DMS53 treated with DMSO at 0.1 percent for 48 hours (cell line): ENCODE measurements at regions not wholly inside any gene's neighbourhood (a gene's known extent, or its start where the extent isn't known, plus 50 kb on each side); places are given as distances from the start of the nearest gene placed in this dataset.

Source experiments
- DNase-seq: peaks from one replicate; lab custom pipeline; 2025; ENCODE audit not compliant: unreplicated experiment; lab: John Stamatoyannopoulos, UW

DNA sequence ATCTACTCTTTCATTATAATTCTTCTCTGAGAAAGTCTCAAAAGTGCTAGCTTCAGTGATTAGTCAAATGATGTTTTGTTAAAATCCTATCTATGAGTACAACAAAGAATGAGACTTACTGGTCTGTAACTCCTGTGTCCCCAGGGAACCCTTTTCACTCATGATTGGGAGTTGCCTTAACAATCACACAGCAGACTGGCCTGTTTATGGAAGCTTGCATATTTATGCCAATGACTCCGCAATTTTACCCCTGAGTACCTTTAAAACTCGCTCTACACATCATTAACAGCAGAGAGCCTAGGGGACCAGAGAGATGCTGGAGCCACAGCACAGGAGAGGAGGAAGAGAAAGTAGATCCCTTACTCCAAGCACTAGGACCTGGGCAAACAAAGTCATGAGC, 628.1 kb downstream of the IGSF11 start:
- no peak for DNase-seq

- no peak for DNase-seq
Measured at GRCh38 chr3:118408431-118408830, 626.2 kb downstream of the IGSF11 start.

DNA sequence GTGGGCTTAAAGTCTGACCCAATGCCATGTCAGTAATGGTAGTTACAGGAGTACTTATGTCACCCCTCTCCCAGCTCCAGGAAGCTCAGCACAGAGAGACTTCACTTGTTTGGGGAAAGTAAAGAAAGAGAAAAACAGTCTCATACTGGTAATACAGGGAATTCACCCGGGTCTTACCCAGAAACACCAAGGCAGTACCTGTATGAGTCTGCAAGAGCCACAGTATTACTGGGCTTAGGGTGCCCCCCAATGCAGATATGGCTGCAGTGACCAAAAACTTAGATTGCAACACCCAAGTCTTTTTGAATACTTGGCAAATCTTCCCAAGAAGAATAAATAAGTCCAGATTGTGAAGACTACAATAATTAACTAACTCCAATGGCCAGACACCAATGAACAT, 622.1 kb downstream of the IGSF11 start:
- no peak for DNase-seq

- DNase-seq, result no peak
Measured at GRCh38 chr3:118425272-118425837, 609.3 kb downstream of the IGSF11 start.

GRCh38 chr3:118433825-118434224, 600.8 kb downstream of the IGSF11 start:
- no peak for DNase-seq

GRCh38 chr3:118435851-118436350, 598.7 kb downstream of the IGSF11 start:
- DNase-seq, result no peak

GRCh38 chr3:118436697-118437262, 597.9 kb downstream of the IGSF11 start:
- no peak for DNase-seq

DNA sequence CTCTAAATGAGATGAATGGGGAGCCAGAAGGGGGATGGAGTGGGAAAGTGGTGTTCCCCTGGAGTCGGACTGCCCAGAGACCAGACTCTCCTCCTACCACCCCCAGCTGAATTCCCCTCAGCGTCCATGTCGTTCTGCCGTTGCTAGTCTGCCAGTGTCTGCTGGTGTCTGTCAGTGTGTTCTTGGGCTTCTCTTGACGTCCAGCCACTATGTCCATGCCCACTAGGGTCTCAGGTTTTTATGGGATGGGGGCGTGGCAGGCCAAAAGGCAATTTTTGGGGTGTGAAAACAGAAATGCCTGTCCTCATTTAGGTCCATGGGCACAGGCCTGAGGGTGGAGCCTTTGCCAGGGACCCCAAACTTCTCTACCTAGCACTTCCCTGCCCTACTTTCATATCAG, 589.6 kb downstream of the IGSF11 start:
- DNase-seq, result no peak

GRCh38 chr3:118447339-118447738, 587.3 kb downstream of the IGSF11 start:
- DNase-seq, result no peak

DNA sequence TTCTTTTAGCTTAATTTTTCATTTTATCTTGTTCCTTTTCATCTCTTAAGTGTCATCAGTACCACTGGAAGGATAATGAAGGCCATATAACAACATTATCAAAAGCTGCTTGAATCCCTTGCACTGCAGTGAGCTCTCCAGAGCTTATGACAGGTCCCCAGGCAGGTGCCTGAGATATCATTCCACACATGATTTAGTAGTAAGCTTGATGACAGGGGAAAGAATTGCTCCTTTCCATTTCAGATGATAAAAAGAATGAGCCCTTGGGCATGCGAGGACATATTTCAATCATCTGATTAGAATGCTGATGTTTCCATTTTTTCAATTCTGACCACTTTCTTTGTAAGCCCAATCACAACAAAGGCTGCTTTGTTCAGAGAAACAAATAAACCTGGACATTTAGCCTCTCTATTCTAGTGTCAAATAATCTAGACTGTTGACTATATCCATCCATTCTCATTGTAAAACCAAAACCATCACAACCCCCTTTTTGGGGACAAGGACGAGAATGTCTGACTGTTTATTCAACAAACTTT, 567.8 kb downstream of the IGSF11 start:
- no peak for DNase-seq

DNA sequence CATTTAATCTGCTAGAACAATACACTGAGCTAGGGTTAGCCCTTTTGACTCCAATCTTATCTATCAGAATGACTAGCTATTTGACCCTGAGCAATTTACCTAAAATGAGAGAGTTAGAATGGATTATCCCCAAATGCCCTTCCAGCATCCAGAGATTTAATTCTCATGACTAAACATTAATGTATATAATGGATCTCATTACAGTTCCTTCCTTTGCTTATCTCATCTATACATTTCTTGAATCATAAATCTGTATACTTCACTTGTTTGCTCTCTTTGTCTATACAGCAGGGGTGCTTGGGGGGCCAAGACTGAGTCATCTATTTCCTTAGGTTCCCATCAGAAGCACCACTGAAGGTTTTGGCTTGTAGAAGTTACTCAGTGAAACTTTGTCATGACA, 565.8 kb downstream of the IGSF11 start:
- no peak for DNase-seq

- DNase-seq, result no peak
Measured at GRCh38 chr3:118472586-118472985, 562.1 kb downstream of the IGSF11 start.

- DNase-seq, result no peak
Measured at GRCh38 chr3:118473343-118473742, 561.3 kb downstream of the IGSF11 start.

GRCh38 chr3:118476885-118477618, 557.6 kb downstream of the IGSF11 start:
- no peak for DNase-seq

DNA sequence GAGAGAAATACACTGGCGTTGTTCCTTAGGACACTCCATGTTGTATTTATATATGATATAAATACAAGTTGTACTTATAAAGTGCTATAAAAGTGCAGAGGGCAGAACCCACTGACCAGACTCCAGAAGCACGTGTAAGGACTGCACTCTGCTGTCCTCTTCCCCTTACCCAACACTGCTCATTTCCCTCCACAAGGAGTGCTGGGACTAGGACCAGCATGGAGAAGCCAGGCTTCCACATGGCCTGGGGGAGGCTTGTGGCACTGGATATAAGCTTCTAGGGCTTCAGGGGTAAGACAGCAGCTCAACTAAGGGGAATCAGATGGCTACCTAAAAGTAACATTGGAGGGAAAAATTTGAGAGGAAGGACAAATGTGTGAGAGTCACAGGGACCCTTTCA, 556.9 kb downstream of the IGSF11 start:
- no peak for DNase-seq

- no peak for DNase-seq
Measured at GRCh38 chr3:118478706-118479276, 555.9 kb downstream of the IGSF11 start.

DNA sequence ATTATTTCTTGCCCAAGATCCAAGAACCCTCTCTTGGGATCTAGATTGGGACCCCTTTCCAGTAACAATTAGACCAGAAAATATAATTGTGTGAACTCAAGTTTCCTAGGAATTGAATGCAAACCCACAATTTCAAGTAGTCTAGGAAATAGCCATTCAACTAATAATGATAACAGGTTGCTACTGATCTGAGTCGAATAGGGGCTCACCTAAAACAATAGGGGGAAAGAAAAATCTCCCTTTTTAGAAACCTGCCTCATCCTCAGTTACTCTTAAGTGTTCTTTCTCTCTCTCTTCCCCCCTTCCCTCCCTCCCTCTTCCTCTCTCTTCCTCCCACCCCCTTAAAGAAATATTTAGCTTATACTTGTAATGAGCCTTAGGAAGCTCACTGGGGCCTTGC, 555.3 kb downstream of the IGSF11 start:
- DNase-seq, result no peak

DNA sequence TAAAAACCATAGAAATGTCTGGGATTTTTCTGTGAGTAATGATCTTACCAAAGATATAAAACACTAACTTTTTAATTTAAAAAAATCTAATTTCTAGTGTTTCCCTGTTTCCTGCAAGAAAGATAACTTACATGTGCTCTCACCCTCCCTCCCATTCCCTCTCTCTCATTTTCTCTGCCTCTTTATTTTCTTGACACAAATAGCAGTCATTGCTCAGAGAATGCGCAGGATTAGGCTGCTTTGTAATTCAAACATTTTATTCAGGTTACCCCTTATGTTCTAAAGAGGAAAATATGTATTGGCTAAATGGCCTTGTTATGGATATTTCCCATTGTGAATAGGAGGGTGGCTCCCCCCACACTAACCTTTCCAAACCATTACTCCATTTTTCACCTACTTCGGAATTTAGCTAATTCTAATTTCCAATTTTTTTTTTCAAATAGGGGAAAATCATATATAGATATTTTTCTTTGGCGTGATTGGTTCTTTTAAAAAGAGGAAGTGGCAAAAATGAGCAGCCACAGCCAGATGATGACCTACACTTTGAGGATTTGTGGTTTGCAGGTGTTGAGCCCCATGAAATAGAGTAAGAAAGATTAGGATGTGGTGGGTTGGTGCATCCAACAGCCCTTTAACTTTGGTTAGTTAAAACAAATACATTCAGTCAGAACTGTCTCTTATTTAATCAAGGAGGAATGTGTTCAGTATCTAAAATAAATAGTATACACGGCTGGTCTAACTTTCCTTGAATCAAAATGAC, 554.4 kb downstream of the IGSF11 start:
- DNase-seq, result no peak

DNA sequence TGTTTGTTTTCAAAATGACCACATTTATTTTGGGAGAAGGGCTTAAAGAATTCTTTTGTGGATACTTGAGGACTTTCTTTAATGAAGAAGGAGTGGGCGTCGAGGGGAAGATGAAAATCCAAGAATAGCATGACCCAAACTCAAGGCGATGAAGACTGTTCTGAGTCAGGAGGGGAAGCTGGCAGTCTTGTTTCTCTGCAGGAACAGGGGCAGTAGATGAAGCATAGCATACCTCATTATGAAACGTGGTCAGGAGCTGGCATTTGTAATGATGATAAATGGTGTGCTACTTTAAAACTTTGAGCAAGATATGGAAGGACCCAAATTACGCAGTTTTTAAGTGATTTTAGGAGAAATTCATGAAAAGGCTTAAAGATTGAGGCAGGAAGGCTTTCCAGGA, 549.0 kb downstream of the IGSF11 start:
- DNase-seq, result no peak

GRCh38 chr3:118487734-118488133, 546.9 kb downstream of the IGSF11 start:
- DNase-seq, result no peak

DNA sequence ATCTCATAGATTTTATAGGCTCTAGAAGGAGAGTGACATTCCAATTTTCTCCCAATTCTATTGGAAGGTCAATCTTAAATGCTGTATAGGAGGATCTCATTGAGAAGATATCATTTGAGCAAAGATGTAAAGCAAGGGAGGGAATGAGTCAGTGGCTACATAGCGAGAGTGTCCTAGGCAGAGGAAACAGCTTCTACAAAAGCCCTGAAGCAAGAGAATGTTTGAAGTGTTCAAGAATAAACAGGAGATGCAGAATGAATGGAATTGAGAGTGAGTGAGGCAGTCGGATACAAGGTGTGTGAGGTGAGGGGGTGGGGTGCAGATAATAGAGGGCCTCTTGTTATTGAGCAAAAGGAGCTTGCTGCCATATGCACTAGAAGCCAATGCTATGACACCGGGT, 545.9 kb downstream of the IGSF11 start:
- no peak for DNase-seq
